GM23338 (cell line): ENCODE measurements at regions not wholly inside any gene's neighbourhood (a gene's known extent, or its start where the extent isn't known, plus 50 kb on each side); places are given as distances from the start of the nearest gene placed in this dataset.

Experiments used
- ATAC-seq: fragments of 200-7000 bp; cut with Tn5 transposase; 3 replicates; pipeline ENCODE4 v1.9.1; 2020
- DNase-seq: peaks from one replicate; pipeline ENCODE4 v3.0.0-alpha.2; 2015; ENCODE audit warnings: low spot score
- H2AFZ ChIP-seq: fragments of 200-600 bp; sonication (generic); 2 replicates; pipeline ENCODE4 v1.8.0; 2016; ENCODE audit warnings: antibody characterized with exemption, mild to moderate bottlenecking, moderate library complexity
- H3F3A ChIP-seq: fragments of 200-600 bp; sonication (generic); replicated peaks from 2 replicates; pipeline ENCODE4 v1.8.0; 2017; ENCODE audit warnings: antibody characterized with exemption, mixed run types, low read depth
- H3K27ac ChIP-seq: fragments of 200-600 bp; sonication (generic); 2 replicates; pipeline ENCODE4 v1.6.1; 2016; ENCODE audit warnings: low read depth
- H3K27me3 ChIP-seq: fragments of 200-600 bp; sonication (generic); 2 replicates; pipeline ENCODE4 v1.8.0; 2016; ENCODE audit warnings: mild to moderate bottlenecking, mixed run types, moderate library complexity; ENCODE audit not compliant: insufficient read depth
- H3K36me3 ChIP-seq: fragments of 200-600 bp; sonication (generic); 2 replicates; pipeline ENCODE4 v1.8.0; 2016; ENCODE audit warnings: mild to moderate bottlenecking; ENCODE audit not compliant: insufficient read depth
- H3K4me1 ChIP-seq: fragments of 200-600 bp; sonication (generic); 2 replicates; pipeline ENCODE4 v1.8.0; 2016; ENCODE audit warnings: mild to moderate bottlenecking, moderate library complexity; ENCODE audit not compliant: insufficient read depth
- H3K4me2 ChIP-seq: fragments of 200-600 bp; sonication (generic); 2 replicates; pipeline ENCODE4 v1.7.1; 2017; ENCODE audit warnings: mixed run types
- H3K4me3 ChIP-seq: fragments of 200-600 bp; sonication (generic); 2 replicates; pipeline ENCODE4 v1.6.1; 2016; ENCODE audit warnings: mixed run types
- H3K79me2 ChIP-seq: fragments of 200-600 bp; sonication (generic); replicated peaks from 2 replicates; pipeline ENCODE4 v1.8.0; 2017; ENCODE audit warnings: mild to moderate bottlenecking; ENCODE audit not compliant: insufficient read depth
- H3K9me2 ChIP-seq: fragments of 200-600 bp; sonication (generic); 2 replicates; pipeline ENCODE4 v1.8.0; 2017; ENCODE audit not compliant: insufficient read depth
- H4K20me1 ChIP-seq: fragments of 200-600 bp; sonication (generic); replicated peaks from 2 replicates; pipeline ENCODE4 v1.8.0; 2017; ENCODE audit warnings: mild to moderate bottlenecking; ENCODE audit not compliant: insufficient read depth
- H3K27ac Mint-ChIP-seq: 2 replicates; pipeline ENCODE4 v1.8.0; 2020; ENCODE audit warnings: inconsistent platforms, mild to moderate bottlenecking, moderate library complexity, mixed read lengths
- H3K27me3 Mint-ChIP-seq: 3 replicates; pipeline ENCODE4 v1.8.0; 2022; ENCODE audit warnings: low read depth, mild to moderate bottlenecking, moderate library complexity, mixed read lengths, inconsistent platforms; ENCODE audit not compliant: insufficient read depth, poor library complexity
- H3K36me3 Mint-ChIP-seq: 3 replicates; pipeline ENCODE4 v1.8.0; 2021; ENCODE audit warnings: low read depth, mild to moderate bottlenecking, inconsistent platforms, moderate library complexity, mixed read lengths
- H3K4me1 Mint-ChIP-seq: 3 replicates; pipeline ENCODE4 v1.8.0; 2020; ENCODE audit warnings: mild to moderate bottlenecking, inconsistent platforms, mixed read lengths
- H3K4me3 Mint-ChIP-seq: 3 replicates; pipeline ENCODE4 v1.8.0; 2021; ENCODE audit warnings: moderate library complexity, mild to moderate bottlenecking, inconsistent platforms, mixed read lengths
- H3K9me3 Mint-ChIP-seq: 3 replicates; pipeline ENCODE4 v1.8.0; 2020; ENCODE audit warnings: moderate library complexity, mild to moderate bottlenecking, inconsistent platforms, mixed read lengths
- CREB1 ChIP-seq: fragments of 250-450 bp; sonication (Bioruptor Pico); IDR thresholded peaks from 2 replicates; pipeline ENCODE4 v1.5.0; 2020; ENCODE audit warnings: low read depth, mild to moderate bottlenecking, moderate library complexity
- EZH2phosphoT487 ChIP-seq: fragments of 200-600 bp; sonication (generic); IDR thresholded peaks from one replicate; pipeline ENCODE4 v1.8.1; 2018; ENCODE audit warnings: antibody characterized with exemption; ENCODE audit not compliant: unreplicated experiment
- JUNB ChIP-seq: IDR thresholded peaks from one replicate; pipeline ENCODE4 v1.6.1; 2016; ENCODE audit warnings: antibody characterized with exemption; ENCODE audit not compliant: unreplicated experiment
- ZNF114 ChIP-seq: fragments of 250-450 bp; sonication (Bioruptor Pico); IDR thresholded peaks from 2 replicates; pipeline ENCODE4 v1.5.0; 2020; ENCODE audit warnings: mild to moderate bottlenecking, moderate library complexity
- ZNF331 ChIP-seq: fragments of 250-450 bp; sonication (Bioruptor Pico); IDR thresholded peaks from 2 replicates; pipeline ENCODE4 v1.5.0; 2020; ENCODE audit warnings: low read depth, mild to moderate bottlenecking, moderate library complexity
- TF ChIP-seq, protein P1 (sequence below): IDR thresholded peaks from one replicate; pipeline ENCODE4 v1.6.1; 2018; ENCODE audit warnings: antibody characterized with exemption; ENCODE audit not compliant: unreplicated experiment
- TF ChIP-seq, protein P2 (sequence below), 2 experiments: fragments of 200-600 bp in 1 of 2; sonication (generic) in 1 of 2; conservative IDR thresholded peaks; 2 replicates each; pipeline versions ENCODE4 v1.5.1 to v1.6.1; 2016 to 2017; ENCODE audit warnings: antibody characterized with exemption in 2 of 2, low read depth in 2 of 2, mild to moderate bottlenecking in 2 of 2, moderate library complexity in 1 of 2
- TF ChIP-seq, protein P3 (sequence below): fragments of 250-450 bp; sonication (Bioruptor Pico); IDR thresholded peaks from 2 replicates; pipeline ENCODE4 v1.5.0; 2020; ENCODE audit warnings: mild to moderate bottlenecking, moderate library complexity

DNA sequence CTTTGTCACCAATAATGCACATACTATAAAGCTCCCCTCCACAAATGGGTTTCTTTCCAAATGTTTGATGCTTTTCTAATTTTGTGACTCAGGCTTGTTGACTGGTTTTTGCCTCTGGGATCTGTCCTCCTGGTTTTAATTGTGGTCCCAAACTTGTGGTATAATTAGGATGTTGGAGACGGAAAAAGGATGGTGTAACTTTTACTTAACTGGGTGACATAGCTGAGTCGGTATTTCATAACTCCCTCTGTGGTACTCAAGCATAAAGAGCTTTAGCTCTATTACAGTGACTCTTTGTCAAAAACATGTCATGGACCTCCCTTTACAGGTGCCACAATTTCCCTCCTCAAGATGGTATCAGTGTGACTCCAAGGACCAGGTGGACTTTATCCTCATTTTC is 119.7 kb upstream of the RBPJ start:
- Histone ChIP-seq H3K27ac (no peak overlapping the region), H3K4me1 (peaks cover under 1% of the 10 kb centered on the region; the same call in 1 of the 2 replicates), H2AFZ (no peak overlapping the region), H3K9me2 (no peaks in the 10 kb centered on the region), H3K36me3 (no peaks in the 10 kb centered on the region), H3K4me3 (no peak overlapping the region), H3K4me2 (no peak overlapping the region), H3K27me3 (no peaks in the 10 kb centered on the region), H3K79me2 (no peaks in the 10 kb centered on the region), H3F3A (0 out of 2 replicates have a peak, but pooled peaks cover 2% of the 10 kb centered on the region), H4K20me1 (no peaks in the 10 kb centered on the region)
- ATAC-seq (no peak), DNase-seq (no peak)
- Mint-ChIP-seq H3K27ac (no peak overlapping the region), H3K4me3 (no peak overlapping the region), H3K27me3 (peaks cover 3% of the 10 kb centered on the region), H3K4me1 (peaks cover 3% of the 10 kb centered on the region; the same call in 2 of the 3 replicates), H3K36me3 (no peaks in the 10 kb centered on the region), H3K9me3 (no peaks in the 10 kb centered on the region)
- TF ChIP-seq ZNF114 (CRISPR knock-in tag) (no peak), EZH2phosphoT487 (no peak)
- TF ChIP-seq, protein P1, sequence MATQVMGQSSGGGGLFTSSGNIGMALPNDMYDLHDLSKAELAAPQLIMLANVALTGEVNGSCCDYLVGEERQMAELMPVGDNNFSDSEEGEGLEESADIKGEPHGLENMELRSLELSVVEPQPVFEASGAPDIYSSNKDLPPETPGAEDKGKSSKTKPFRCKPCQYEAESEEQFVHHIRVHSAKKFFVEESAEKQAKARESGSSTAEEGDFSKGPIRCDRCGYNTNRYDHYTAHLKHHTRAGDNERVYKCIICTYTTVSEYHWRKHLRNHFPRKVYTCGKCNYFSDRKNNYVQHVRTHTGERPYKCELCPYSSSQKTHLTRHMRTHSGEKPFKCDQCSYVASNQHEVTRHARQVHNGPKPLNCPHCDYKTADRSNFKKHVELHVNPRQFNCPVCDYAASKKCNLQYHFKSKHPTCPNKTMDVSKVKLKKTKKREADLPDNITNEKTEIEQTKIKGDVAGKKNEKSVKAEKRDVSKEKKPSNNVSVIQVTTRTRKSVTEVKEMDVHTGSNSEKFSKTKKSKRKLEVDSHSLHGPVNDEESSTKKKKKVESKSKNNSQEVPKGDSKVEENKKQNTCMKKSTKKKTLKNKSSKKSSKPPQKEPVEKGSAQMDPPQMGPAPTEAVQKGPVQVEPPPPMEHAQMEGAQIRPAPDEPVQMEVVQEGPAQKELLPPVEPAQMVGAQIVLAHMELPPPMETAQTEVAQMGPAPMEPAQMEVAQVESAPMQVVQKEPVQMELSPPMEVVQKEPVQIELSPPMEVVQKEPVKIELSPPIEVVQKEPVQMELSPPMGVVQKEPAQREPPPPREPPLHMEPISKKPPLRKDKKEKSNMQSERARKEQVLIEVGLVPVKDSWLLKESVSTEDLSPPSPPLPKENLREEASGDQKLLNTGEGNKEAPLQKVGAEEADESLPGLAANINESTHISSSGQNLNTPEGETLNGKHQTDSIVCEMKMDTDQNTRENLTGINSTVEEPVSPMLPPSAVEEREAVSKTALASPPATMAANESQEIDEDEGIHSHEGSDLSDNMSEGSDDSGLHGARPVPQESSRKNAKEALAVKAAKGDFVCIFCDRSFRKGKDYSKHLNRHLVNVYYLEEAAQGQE: no peak

DNA sequence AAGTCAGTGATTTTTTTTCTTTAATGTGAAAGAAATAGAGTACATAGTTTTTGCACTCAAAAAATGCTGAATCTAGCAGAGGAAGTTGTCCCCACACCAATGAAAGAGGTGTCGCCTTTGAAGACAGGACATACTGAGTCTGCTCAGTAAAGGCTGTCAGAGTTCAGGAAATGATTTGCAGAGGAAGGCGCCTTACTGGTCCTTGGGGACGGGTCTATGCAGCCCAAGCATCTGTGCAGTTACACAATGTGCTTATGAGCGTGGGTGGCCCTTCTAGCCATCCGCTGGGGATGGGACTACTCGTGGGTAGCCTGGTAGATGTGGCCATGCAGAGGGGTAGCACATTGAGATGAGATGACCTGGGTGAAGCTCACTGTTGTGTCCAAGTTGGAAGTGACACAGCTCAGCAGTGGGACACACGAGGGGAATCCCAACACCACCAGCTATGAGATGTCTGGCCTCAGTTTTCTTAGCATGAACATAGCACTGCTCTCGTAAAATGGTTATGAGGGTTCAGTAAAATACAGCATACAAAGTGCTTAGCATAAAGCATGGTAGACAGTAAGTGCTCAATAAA is 116.5 kb upstream of the RBPJ start:
- no peak overlapping the region for H3K27ac ChIP-seq
- no peaks in the 10 kb centered on the region for H4K20me1 ChIP-seq
- H3K36me3 Mint-ChIP-seq: no peaks in the 10 kb centered on the region
- peak overlapping the region; percentile 69; the same call in 1 of the 2 replicates for H2AFZ ChIP-seq
- no peaks in the 10 kb centered on the region for H3K36me3 ChIP-seq
- peaks cover 14% of the 10 kb centered on the region; the same call in 2 of the 3 replicates for H3K4me1 Mint-ChIP-seq
- H3K4me3 Mint-ChIP-seq: no peak overlapping the region
- ATAC-seq: no peak
- H3K79me2 ChIP-seq: no peaks in the 10 kb centered on the region
- no peak overlapping the region for H3K27ac Mint-ChIP-seq
- H3K27me3 ChIP-seq: no peaks in the 10 kb centered on the region
- no peak overlapping the region for H3K4me3 ChIP-seq
- TF ChIP-seq, protein P2, sequence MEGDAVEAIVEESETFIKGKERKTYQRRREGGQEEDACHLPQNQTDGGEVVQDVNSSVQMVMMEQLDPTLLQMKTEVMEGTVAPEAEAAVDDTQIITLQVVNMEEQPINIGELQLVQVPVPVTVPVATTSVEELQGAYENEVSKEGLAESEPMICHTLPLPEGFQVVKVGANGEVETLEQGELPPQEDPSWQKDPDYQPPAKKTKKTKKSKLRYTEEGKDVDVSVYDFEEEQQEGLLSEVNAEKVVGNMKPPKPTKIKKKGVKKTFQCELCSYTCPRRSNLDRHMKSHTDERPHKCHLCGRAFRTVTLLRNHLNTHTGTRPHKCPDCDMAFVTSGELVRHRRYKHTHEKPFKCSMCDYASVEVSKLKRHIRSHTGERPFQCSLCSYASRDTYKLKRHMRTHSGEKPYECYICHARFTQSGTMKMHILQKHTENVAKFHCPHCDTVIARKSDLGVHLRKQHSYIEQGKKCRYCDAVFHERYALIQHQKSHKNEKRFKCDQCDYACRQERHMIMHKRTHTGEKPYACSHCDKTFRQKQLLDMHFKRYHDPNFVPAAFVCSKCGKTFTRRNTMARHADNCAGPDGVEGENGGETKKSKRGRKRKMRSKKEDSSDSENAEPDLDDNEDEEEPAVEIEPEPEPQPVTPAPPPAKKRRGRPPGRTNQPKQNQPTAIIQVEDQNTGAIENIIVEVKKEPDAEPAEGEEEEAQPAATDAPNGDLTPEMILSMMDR (conservative IDR thresholded peaks at IDR 0.05; ENCODE audit: low read depth in 2 of 2): no peak
- TF ChIP-seq, protein P3, sequence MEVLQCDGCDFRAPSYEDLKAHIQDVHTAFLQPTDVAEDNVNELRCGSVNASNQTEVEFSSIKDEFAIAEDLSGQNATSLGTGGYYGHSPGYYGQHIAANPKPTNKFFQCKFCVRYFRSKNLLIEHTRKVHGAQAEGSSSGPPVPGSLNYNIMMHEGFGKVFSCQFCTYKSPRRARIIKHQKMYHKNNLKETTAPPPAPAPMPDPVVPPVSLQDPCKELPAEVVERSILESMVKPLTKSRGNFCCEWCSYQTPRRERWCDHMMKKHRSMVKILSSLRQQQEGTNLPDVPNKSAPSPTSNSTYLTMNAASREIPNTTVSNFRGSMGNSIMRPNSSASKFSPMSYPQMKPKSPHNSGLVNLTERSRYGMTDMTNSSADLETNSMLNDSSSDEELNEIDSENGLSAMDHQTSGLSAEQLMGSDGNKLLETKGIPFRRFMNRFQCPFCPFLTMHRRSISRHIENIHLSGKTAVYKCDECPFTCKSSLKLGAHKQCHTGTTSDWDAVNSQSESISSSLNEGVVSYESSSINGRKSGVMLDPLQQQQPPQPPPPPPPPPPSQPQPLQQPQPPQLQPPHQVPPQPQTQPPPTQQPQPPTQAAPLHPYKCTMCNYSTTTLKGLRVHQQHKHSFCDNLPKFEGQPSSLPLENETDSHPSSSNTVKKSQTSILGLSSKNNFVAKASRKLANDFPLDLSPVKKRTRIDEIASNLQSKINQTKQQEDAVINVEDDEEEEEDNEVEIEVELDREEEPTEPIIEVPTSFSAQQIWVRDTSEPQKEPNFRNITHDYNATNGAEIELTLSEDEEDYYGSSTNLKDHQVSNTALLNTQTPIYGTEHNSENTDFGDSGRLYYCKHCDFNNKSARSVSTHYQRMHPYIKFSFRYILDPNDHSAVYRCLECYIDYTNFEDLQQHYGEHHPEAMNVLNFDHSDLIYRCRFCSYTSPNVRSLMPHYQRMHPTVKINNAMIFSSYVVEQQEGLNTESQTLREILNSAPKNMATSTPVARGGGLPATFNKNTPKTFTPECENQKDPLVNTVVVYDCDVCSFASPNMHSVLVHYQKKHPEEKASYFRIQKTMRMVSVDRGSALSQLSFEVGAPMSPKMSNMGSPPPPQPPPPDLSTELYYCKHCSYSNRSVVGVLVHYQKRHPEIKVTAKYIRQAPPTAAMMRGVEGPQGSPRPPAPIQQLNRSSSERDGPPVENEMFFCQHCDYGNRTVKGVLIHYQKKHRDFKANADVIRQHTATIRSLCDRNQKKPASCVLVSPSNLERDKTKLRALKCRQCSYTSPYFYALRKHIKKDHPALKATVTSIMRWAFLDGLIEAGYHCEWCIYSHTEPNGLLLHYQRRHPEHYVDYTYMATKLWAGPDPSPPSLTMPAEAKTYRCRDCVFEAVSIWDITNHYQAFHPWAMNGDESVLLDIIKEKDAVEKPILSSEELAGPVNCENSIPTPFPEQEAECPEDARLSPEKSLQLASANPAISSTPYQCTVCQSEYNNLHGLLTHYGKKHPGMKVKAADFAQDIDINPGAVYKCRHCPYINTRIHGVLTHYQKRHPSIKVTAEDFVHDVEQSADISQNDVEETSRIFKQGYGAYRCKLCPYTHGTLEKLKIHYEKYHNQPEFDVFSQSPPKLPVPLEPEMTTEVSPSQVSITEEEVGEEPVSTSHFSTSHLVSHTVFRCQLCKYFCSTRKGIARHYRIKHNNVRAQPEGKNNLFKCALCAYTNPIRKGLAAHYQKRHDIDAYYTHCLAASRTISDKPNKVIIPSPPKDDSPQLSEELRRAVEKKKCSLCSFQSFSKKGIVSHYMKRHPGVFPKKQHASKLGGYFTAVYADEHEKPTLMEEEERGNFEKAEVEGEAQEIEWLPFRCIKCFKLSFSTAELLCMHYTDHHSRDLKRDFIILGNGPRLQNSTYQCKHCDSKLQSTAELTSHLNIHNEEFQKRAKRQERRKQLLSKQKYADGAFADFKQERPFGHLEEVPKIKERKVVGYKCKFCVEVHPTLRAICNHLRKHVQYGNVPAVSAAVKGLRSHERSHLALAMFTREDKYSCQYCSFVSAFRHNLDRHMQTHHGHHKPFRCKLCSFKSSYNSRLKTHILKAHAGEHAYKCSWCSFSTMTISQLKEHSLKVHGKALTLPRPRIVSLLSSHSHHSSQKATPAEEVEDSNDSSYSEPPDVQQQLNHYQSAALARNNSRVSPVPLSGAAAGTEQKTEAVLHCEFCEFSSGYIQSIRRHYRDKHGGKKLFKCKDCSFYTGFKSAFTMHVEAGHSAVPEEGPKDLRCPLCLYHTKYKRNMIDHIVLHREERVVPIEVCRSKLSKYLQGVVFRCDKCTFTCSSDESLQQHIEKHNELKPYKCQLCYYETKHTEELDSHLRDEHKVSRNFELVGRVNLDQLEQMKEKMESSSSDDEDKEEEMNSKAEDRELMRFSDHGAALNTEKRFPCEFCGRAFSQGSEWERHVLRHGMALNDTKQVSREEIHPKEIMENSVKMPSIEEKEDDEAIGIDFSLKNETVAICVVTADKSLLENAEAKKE (CRISPR knock-in tag): no peak
- TF ChIP-seq JUNB: no peak
- no peak for TF ChIP-seq ZNF114 (CRISPR knock-in tag)
- no peak for TF ChIP-seq CREB1 (CRISPR knock-in tag)
- no peak for TF ChIP-seq ZNF331 (CRISPR knock-in tag)
- H3F3A ChIP-seq: 0 out of 2 replicates have a peak, but pooled peaks cover 2% of the 10 kb centered on the region
- H3K9me3 Mint-ChIP-seq: no peaks in the 10 kb centered on the region
- peaks cover 4% of the 10 kb centered on the region for H3K27me3 Mint-ChIP-seq
- H3K9me2 ChIP-seq: no peaks in the 10 kb centered on the region
- H3K4me1 ChIP-seq: peaks cover 14% of the 10 kb centered on the region
- H3K4me2 ChIP-seq: no peak overlapping the region
- no peak for DNase-seq
